Fibroblast of the aortic adventitia (primary cell): ENCODE measurements at regions not wholly inside any gene's neighbourhood (a gene's known extent, or its start where the extent isn't known, plus 50 kb on each side); places are given as distances from the start of the nearest gene placed in this dataset.

Experiments
- DNase-seq: peaks from one replicate; pipeline ENCODE4 v3.0.0-alpha.2; 2010; ENCODE audit warnings: low read depth
- H3K4me3 ChIP-seq: 2 replicates; pipeline ENCODE4 v1.5.1; 2011; ENCODE audit warnings: low read depth, mild to moderate bottlenecking, control low read depth, low read length, moderate library complexity
- CTCF ChIP-seq: IDR thresholded peaks from 2 replicates; pipeline ENCODE4 v1.5.1; 2011; ENCODE audit warnings: mild to moderate bottlenecking, low read length, control low read depth, inconsistent platforms; ENCODE audit not compliant: insufficient read depth

GRCh38 chr13:65829241-65830008 lies 1400.7 kb downstream of the PCDH9 start:
- no peak for TF ChIP-seq CTCF
- H3K4me3 ChIP-seq, result no peak overlapping the region
- no peak for DNase-seq

GRCh38 chr13:65826657-65827056 lies 1403.5 kb downstream of the PCDH9 start:
- no peak for DNase-seq
- no peak overlapping the region for H3K4me3 ChIP-seq
- no peak for TF ChIP-seq CTCF

- DNase-seq, result no peak
- no peak for TF ChIP-seq CTCF
- H3K4me3 ChIP-seq, result no peak overlapping the region
These were observed 1405.1 kb downstream of the PCDH9 start for GRCh38 chr13:65825039-65825438.

- DNase-seq, result peak; percentile 38
- no peak overlapping the region for H3K4me3 ChIP-seq
- no peak for TF ChIP-seq CTCF
These were observed 1422.1 kb downstream of the PCDH9 start for GRCh38 chr13:65808061-65808460.

GRCh38 chr13:65803530-65804392 lies 1426.4 kb downstream of the PCDH9 start:
- TF ChIP-seq CTCF, result no peak
- DNase-seq, result no peak
- H3K4me3 ChIP-seq, result no peak overlapping the region

- no peak overlapping the region for H3K4me3 ChIP-seq
- TF ChIP-seq CTCF, result no peak
- peak; percentile 39 for DNase-seq
These were observed 1440.3 kb downstream of the PCDH9 start for GRCh38 chr13:65789815-65790214.
